GM21447 (cell line): ENCODE measurements at regions not wholly inside any gene's neighbourhood (a gene's known extent, or its start where the extent isn't known, plus 50 kb on each side); places are given as distances from the start of the nearest gene placed in this dataset.

Source experiments
- ATAC-seq: cut with Tn5 transposase; IDR thresholded peaks from one replicate; pipeline ENCODE4 v1.9.1; 2021; ENCODE audit not compliant: unreplicated experiment

GRCh38 chr5:71943874-71944273 is 163.4 kb upstream of the MAP1B start:
- no peak for ATAC-seq

DNA sequence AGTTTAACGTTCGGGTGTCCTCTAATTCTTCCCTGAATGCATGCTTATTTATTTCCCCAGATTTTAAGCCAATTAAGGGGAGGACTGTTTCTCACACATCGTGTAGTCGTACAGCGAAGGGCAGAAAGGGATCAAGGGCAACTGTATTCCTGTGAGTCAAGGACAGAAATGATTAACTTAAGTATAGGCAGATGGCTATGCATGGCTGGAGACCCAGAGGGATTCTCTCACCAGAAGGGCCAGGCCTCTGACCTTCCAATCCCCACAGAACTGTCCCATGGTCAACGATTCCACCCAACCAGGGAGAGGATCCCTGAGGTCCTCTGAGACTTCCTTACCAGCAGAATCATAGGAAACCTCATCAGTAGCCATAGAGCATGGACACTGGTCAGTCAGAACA is 161.8 kb upstream of the MAP1B start:
- no peak for ATAC-seq

GRCh38 chr5:71946343-71947030 is 160.8 kb upstream of the MAP1B start:
- ATAC-seq, result no peak

- no peak for ATAC-seq
Measured at GRCh38 chr5:71948206-71948605, 159.1 kb upstream of the MAP1B start.

DNA sequence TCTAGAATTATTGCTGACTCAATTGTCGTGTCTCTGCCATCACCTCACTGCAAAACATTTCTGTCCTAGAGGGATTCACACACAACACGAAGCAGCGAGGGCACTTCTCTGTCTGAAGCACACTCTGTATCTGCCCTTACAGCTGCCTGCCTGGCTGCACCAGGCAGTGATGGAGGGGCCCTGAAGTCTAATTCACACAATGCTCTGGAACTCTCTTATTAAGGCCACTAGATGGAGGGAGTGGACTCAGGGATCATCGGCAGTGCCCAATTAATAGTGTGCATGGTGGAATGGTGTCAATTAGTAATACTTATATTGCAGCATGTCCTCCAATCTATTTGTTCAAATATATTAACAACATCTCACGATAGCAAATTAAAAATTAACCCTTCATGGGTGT is 157.5 kb upstream of the MAP1B start:
- ATAC-seq, result no peak

DNA sequence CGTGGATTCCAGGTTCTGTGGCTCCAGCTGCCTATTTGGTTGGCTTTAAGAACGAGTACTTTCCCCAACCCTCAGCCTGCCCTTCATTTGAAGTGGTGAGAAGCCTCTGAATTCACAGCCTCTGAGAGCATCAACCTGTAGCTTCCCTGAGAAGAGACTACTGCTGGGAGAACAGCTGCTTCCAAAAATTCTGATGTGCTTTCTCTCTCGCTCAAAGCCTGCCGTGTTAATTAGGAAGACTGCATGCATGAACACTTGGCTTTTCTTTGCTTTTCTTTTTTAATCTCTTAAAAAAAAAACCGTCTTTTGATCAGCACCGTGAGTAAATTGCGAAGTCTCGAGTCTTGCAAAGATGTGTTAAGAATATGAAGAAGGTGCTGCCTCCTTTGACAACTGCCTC is 153.4 kb upstream of the MAP1B start:
- ATAC-seq, result no peak

DNA sequence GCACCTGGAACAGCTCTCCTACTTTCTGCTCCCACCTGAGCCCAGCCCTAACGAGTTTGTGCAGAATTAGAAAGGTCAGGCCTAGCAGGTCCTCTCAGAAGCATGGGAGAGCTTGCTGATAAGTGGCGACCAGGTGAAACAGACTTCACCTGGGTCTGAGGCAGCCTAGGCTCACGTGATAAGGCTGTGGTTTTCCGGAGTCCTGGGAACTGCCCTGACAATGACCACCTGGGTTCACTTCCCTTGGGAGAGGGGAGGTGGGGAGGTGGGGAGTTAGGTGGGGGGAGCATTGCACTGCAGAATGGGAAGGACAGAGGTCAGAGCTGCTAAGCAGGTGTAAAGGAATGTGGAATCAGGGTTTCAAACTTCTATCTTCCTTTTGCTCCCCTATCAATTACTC is 152.9 kb upstream of the MAP1B start:
- ATAC-seq, result no peak

GRCh38 chr5:71955723-71956122 is 151.6 kb upstream of the MAP1B start:
- no peak for ATAC-seq

GRCh38 chr5:71957292-71957898 is 149.9 kb upstream of the MAP1B start:
- no peak for ATAC-seq

DNA sequence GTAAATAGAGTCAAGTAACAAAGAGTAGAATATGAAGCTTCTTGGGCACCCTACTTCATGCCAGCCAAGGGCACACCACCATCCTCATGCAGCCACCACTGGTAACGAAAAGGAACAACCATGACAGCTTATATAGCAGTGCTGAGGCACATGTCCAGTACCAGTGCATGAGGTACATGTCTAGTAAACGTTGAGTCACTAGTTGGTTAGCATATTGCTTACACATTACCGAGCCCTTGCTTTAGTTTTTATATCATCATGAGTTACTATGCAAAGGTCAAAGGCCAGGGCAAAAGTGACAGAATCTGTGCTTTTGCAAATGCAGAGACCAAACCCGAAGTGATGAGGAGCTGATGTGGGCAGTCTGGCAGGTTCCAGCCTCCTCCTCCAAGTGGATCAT is 147.1 kb upstream of the MAP1B start:
- ATAC-seq, result no peak

GRCh38 chr5:71961786-71962185 is 145.5 kb upstream of the MAP1B start:
- no peak for ATAC-seq

- ATAC-seq, result no peak
Measured at GRCh38 chr5:71969460-71969859, 137.8 kb upstream of the MAP1B start.

- no peak for ATAC-seq
Measured at GRCh38 chr5:71971862-71972261, 135.4 kb upstream of the MAP1B start.

GRCh38 chr5:71972777-71973473 is 134.3 kb upstream of the MAP1B start:
- no peak for ATAC-seq

GRCh38 chr5:71973563-71973962 is 133.7 kb upstream of the MAP1B start:
- no peak for ATAC-seq

- no peak for ATAC-seq
Measured at GRCh38 chr5:71974165-71974564, 133.1 kb upstream of the MAP1B start.

DNA sequence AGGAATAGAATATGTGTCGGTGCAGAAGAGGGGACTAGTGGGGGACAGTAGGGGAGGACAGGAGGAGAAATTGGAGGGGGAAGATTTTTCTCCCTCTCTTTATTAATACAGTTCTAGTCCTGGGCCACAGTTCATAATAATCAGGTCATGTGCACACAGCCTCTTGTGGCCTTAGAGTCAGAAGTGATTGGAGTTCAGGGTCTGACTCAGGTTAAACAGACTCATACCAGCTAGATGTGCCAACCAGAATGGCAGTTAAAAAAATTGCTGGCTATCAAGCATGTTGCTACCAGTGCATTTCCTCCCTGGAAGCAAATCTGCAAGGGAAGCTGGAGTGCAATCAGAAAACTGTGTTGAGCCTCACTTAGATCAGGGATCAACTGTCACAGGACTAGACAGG is 132.7 kb upstream of the MAP1B start:
- ATAC-seq, result no peak

- ATAC-seq, result no peak
Measured at GRCh38 chr5:71976449-71976848, 130.8 kb upstream of the MAP1B start.

DNA sequence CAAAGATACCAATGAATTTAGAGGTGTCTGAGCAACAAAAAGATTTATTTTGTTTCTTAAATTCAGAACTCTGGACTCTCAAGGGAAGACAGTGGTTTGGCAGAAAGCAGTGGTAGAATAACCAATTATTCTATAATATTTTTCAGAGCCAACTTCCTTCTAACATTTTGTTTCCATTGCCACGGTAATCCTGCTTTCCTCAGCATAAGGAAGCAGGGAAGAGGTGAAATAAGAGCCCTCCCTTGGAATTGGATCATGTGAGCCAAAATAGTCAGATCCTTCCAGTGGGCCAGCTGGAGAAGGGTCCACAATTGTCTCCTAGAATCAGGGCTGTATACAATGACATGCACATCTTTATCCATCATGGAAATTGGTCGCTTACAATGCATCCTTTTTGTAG is 130.0 kb upstream of the MAP1B start:
- ATAC-seq, result no peak

GRCh38 chr5:71978216-71978615 is 129.1 kb upstream of the MAP1B start:
- no peak for ATAC-seq

- ATAC-seq, result no peak
Measured at GRCh38 chr5:71982717-71983395, 124.4 kb upstream of the MAP1B start.

- no peak for ATAC-seq
Measured at GRCh38 chr5:71986101-71986500, 121.2 kb upstream of the MAP1B start.
